Esophagus muscularis mucosa (tissue), 4 donors: ENCODE measurements at regions not wholly inside any gene's neighbourhood (a gene's known extent, or its start where the extent isn't known, plus 50 kb on each side); places are given as distances from the start of the nearest gene placed in this dataset.

Source experiments
- EP300 ChIP-seq: sonication (generic); formaldehyde crosslinking; IDR thresholded peaks from one replicate; pipeline ENCODE4 v1.6.1; 2017; ENCODE audit warnings: antibody characterized with exemption
- POLR2A ChIP-seq: fragments of 450-650 bp; IDR thresholded peaks from one replicate; pipeline ENCODE4 v1.6.1; 2017; ENCODE audit warnings: antibody characterized with exemption, moderate library complexity, mild to moderate bottlenecking, low read depth
- POLR2AphosphoS5 ChIP-seq, 2 donors: sonication (generic); formaldehyde crosslinking; IDR thresholded peaks; one replicate each; pipeline ENCODE4 v1.6.1; 2017; ENCODE audit warnings: antibody characterized with exemption in 2 of 2
- TF ChIP-seq, protein P1 (sequence below), 3 experiments: fragments of 200-600 bp in 2 of 3; fragments of 450-650 bp in 1 of 3; sonication (generic) in 2 of 3; IDR thresholded peaks; one replicate each; pipeline ENCODE4 v1.5.1; 2017 to 2019; ENCODE audit warnings: antibody characterized with exemption in 3 of 3, mild to moderate bottlenecking in 2 of 3, moderate library complexity in 1 of 3

DNA sequence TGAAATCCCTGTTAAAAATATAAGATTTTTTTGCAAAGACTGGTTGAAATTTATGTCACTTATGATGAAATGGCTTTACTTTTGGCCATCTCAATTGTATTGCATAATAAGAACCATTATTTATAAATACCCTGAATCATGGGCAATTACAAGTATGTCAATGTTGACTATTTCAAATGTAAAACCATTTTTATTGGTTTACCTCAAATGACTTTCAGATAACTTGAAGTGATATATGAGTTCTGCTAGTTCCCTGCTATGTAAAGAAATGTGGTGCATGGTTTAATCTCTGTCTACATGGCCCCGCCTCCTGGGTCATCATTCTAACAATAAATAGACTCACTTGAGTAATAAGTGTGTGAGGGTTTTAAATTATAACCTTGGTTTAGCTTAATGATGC, 275.6 kb upstream of the PREP start:
- TF ChIP-seq EP300 (no peak), POLR2A (no peak), POLR2AphosphoS5 (IDR thresholded peaks at IDR 0.05) (no peak)
- TF ChIP-seq, protein P1, sequence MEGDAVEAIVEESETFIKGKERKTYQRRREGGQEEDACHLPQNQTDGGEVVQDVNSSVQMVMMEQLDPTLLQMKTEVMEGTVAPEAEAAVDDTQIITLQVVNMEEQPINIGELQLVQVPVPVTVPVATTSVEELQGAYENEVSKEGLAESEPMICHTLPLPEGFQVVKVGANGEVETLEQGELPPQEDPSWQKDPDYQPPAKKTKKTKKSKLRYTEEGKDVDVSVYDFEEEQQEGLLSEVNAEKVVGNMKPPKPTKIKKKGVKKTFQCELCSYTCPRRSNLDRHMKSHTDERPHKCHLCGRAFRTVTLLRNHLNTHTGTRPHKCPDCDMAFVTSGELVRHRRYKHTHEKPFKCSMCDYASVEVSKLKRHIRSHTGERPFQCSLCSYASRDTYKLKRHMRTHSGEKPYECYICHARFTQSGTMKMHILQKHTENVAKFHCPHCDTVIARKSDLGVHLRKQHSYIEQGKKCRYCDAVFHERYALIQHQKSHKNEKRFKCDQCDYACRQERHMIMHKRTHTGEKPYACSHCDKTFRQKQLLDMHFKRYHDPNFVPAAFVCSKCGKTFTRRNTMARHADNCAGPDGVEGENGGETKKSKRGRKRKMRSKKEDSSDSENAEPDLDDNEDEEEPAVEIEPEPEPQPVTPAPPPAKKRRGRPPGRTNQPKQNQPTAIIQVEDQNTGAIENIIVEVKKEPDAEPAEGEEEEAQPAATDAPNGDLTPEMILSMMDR (IDR thresholded peaks at IDR 0.05): no peak
